ENCODE measurements at regions not wholly inside any gene's neighbourhood (a gene's known extent, or its start where the extent isn't known, plus 50 kb on each side); places are given as distances from the start of the nearest gene placed in this dataset.

GRCh38 chr15:96020133-96020532 is 310.4 kb upstream of the NR2F2 start:
- no peaks in the 10 kb centered on the region for H4K20me1 ChIP-seq (ENCODE audit: insufficient read depth, low read length)
- no peaks in the 10 kb centered on the region for H3K27me3 ChIP-seq (replicated peaks; ENCODE audit: insufficient read depth, low read length)
- no peak overlapping the region for H2AFZ ChIP-seq (ENCODE audit: low read length)
- no peak overlapping the region for H3K4me3 ChIP-seq (ENCODE audit: low read length)
- H3K9me2 ChIP-seq (replicated peaks; ENCODE audit: insufficient read depth, low read length): no peaks in the 10 kb centered on the region
- no peak for DNase-seq
- H3K36me3 ChIP-seq (replicated peaks; ENCODE audit: insufficient read depth, low read length): no peaks in the 10 kb centered on the region
- TF ChIP-seq EZH2 (optimal IDR thresholded peaks at IDR 0.05; ENCODE audit: low read depth, low read length) (no peak), CTCF (IDR thresholded peaks at IDR 0.05; ENCODE audit: low read length) (no peak), EZH2phosphoT487 (IDR thresholded peaks at IDR 0.05; ENCODE audit: low read length) (no peak)
- H3K9me3 ChIP-seq (replicated peaks; ENCODE audit: insufficient read depth, low read length): no peaks in the 10 kb centered on the region
- no peak overlapping the region for H3K9ac ChIP-seq (ENCODE audit: low read length)
- H3K79me2 ChIP-seq (ENCODE audit: low read length): no peaks in the 10 kb centered on the region
- no peaks in the 10 kb centered on the region for H3F3A ChIP-seq (ENCODE audit: insufficient read depth, low read length)
- no peak overlapping the region for H3K27ac ChIP-seq (ENCODE audit: low read length)
- H3K4me1 ChIP-seq (ENCODE audit: low read length): no peaks in the 10 kb centered on the region
- H3K4me2 ChIP-seq (ENCODE audit: low read depth, low read length): no peak overlapping the region

GRCh38 chr15:96020797-96021196 is 309.7 kb upstream of the NR2F2 start:
- Histone ChIP-seq H3K27me3 (replicated peaks; ENCODE audit: insufficient read depth, low read length) (no peaks in the 10 kb centered on the region), H3F3A (ENCODE audit: insufficient read depth, low read length) (no peaks in the 10 kb centered on the region), H3K9me3 (replicated peaks; ENCODE audit: insufficient read depth, low read length) (no peaks in the 10 kb centered on the region), H3K36me3 (replicated peaks; ENCODE audit: insufficient read depth, low read length) (no peaks in the 10 kb centered on the region), H3K27ac (ENCODE audit: low read length) (no peak overlapping the region), H3K4me2 (ENCODE audit: low read depth, low read length) (no peak overlapping the region), H3K9ac (ENCODE audit: low read length) (no peak overlapping the region), H2AFZ (ENCODE audit: low read length) (no peak overlapping the region), H3K4me1 (ENCODE audit: low read length) (no peaks in the 10 kb centered on the region), H4K20me1 (ENCODE audit: insufficient read depth, low read length) (no peaks in the 10 kb centered on the region), H3K4me3 (ENCODE audit: low read length) (no peak overlapping the region), H3K9me2 (replicated peaks; ENCODE audit: insufficient read depth, low read length) (no peaks in the 10 kb centered on the region), H3K79me2 (ENCODE audit: low read length) (no peaks in the 10 kb centered on the region)
- DNase-seq: no peak
- TF ChIP-seq EZH2 (optimal IDR thresholded peaks at IDR 0.05; ENCODE audit: low read depth, low read length): no peak

GRCh38 chr15:96023081-96023480 is 307.4 kb upstream of the NR2F2 start:
- Histone ChIP-seq H3K9me2 (replicated peaks; ENCODE audit: insufficient read depth, low read length) (no peaks in the 10 kb centered on the region), H3K4me2 (ENCODE audit: low read depth, low read length) (no peak overlapping the region), H2AFZ (ENCODE audit: low read length) (no peak overlapping the region), H3K36me3 (replicated peaks; ENCODE audit: insufficient read depth, low read length) (no peaks in the 10 kb centered on the region), H4K20me1 (ENCODE audit: insufficient read depth, low read length) (no peaks in the 10 kb centered on the region), H3K4me1 (ENCODE audit: low read length) (no peaks in the 10 kb centered on the region), H3F3A (ENCODE audit: insufficient read depth, low read length) (no peaks in the 10 kb centered on the region), H3K9ac (ENCODE audit: low read length) (no peak overlapping the region), H3K4me3 (ENCODE audit: low read length) (no peak overlapping the region), H3K79me2 (ENCODE audit: low read length) (no peaks in the 10 kb centered on the region), H3K27ac (ENCODE audit: low read length) (no peak overlapping the region), H3K27me3 (replicated peaks; ENCODE audit: insufficient read depth, low read length) (no peaks in the 10 kb centered on the region), H3K9me3 (replicated peaks; ENCODE audit: insufficient read depth, low read length) (no peaks in the 10 kb centered on the region)
- no peak for DNase-seq
- TF ChIP-seq EZH2phosphoT487 (IDR thresholded peaks at IDR 0.05; ENCODE audit: low read length) (no peak), CTCF (IDR thresholded peaks at IDR 0.05; ENCODE audit: low read length) (no peak), EZH2 (optimal IDR thresholded peaks at IDR 0.05; ENCODE audit: low read depth, low read length) (no peak)

GRCh38 chr15:96027501-96027900 is 303.0 kb upstream of the NR2F2 start:
- H3K4me3 ChIP-seq (ENCODE audit: low read length): no peak overlapping the region
- H3K4me2 ChIP-seq (ENCODE audit: low read depth, low read length): no peak overlapping the region
- no peaks in the 10 kb centered on the region for H3K36me3 ChIP-seq (replicated peaks; ENCODE audit: insufficient read depth, low read length)
- H3K79me2 ChIP-seq (ENCODE audit: low read length): no peaks in the 10 kb centered on the region
- no peaks in the 10 kb centered on the region for H3K27me3 ChIP-seq (replicated peaks; ENCODE audit: insufficient read depth, low read length)
- H3F3A ChIP-seq (ENCODE audit: insufficient read depth, low read length): no peaks in the 10 kb centered on the region
- H3K27ac ChIP-seq (ENCODE audit: low read length): no peak overlapping the region
- DNase-seq: no peak
- no peak overlapping the region for H2AFZ ChIP-seq (ENCODE audit: low read length)
- H3K4me1 ChIP-seq (ENCODE audit: low read length): no peaks in the 10 kb centered on the region
- no peaks in the 10 kb centered on the region for H3K9me2 ChIP-seq (replicated peaks; ENCODE audit: insufficient read depth, low read length)
- no peaks in the 10 kb centered on the region for H3K9me3 ChIP-seq (replicated peaks; ENCODE audit: insufficient read depth, low read length)
- TF ChIP-seq EZH2phosphoT487 (IDR thresholded peaks at IDR 0.05; ENCODE audit: low read length): no peak
- TF ChIP-seq CTCF (IDR thresholded peaks at IDR 0.05; ENCODE audit: low read length): no peak
- no peak for TF ChIP-seq EZH2 (optimal IDR thresholded peaks at IDR 0.05; ENCODE audit: low read depth, low read length)
- no peaks in the 10 kb centered on the region for H4K20me1 ChIP-seq (ENCODE audit: insufficient read depth, low read length)
- H3K9ac ChIP-seq (ENCODE audit: low read length): no peak overlapping the region

Measured in MM.1S (cell line).